Activated CD4-positive, alpha-beta T cell treated with anti-CD3 and anti-CD28 coated beads, Interleukin-10, Interleukin-2, amounts not matched to agents 100 ng/mL and 50 ng/mL, durations not matched to agents 16 hours and 8 hours (primary cell): ENCODE measurements at regions not wholly inside any gene's neighbourhood (a gene's known extent, or its start where the extent isn't known, plus 50 kb on each side); places are given as distances from the start of the nearest gene placed in this dataset.
"Not testable (repeated sequence)": the region's sequence is repeated elsewhere in the genome, so short reads cannot be mapped to it uniquely, and the experiment has no call there.

Experiments used
- DNase-seq: peaks from one replicate; pipeline ENCODE4 v3.0.0-alpha.2; 2020

DNA sequence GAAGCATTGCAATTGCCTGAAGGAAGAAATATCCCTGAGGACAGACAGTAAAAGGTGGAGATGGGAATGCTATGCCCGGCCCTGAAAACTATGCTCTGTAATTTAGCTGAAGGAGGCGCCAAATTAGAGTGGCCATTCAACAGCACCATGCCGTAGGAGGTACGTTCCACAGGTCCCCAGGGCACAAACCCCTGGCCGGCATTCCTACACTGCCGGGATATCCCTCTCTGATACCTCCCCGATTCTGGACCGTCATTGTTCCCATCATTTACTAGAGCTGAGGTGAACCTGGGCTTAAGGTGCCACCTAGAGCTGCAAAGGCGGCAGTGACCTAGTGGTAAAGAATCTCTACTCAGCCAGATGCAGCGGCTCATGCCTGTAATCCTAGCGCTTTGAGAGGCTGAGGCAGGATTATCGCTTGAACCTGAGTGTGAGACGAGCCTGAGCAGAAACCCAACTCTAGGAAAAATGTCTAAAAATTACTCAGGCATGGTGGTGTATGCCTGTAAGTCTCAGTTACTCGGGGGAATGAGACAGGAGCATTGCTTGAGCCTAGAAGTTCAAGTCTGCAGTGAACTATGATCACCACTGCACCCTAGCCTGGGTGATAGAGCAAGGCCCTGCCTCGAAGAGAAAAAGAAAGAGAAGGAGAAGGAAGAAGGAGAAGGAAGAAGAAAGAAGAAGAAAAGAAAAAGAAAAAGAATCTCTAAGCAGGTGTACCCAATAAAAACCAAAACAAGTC lies 53.0 kb upstream of the TNKS2 start:
- no peak for DNase-seq

DNA sequence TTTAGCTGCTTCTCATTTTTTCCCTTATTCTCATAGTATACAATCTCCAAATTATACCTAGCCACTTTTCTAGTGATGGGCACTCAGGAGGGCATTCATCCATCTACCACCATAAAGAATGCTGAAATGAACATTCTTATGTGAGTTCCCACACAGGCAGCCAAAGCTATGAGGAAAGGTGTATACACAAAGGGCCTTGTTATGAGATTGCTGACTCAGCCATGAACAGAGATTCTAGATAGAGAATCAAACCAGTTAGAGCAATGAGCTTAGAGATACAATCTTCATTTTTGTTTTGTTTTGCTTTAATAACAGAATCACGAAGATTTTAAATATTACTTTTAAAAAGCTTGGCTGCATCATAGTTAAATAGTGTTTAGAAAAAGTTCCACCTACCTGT lies 54.8 kb upstream of the TNKS2 start:
- DNase-seq: no peak

GRCh38 chr10:91742229-91742628 lies 56.0 kb upstream of the TNKS2 start:
- DNase-seq: no peak

DNA sequence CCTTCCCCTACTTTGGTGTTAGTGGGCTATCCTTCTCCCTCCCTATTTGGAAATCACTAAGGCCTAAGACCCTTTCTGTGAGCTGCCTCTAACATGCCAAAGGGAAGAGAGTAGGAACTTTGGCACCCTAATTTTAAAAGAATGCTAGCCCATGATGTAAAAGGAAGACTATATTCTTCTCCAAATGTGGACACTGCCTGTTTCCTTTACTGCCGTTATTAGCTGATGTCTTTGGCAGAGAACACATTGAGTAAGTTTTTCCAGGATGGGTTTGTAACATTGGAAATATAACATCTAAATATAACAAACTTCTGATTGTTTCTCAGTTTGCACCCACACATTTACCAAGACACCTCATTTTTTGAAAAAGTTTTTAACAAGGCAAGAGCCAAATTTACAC lies 56.9 kb upstream of the TNKS2 start:
- no peak for DNase-seq

GRCh38 chr10:91740353-91740924 lies 57.8 kb upstream of the TNKS2 start:
- no peak for DNase-seq

DNA sequence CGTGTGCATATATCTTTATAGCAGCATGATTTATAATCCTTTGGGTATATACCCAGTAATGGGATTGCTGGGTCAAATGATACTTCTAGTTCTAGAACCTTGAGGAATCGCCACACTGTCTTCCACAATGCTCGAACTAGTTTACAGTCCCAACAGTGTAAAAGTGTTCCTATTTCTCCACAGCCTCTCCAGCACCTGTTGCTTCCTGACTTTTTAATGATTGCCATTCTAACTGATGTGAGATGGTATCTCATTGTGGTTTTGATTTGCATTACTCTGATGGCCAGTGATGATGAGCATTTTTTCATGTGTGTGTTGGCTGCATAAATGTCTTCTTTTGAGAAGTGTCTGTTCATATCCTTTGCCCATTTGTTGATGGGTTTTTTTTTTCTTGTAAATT lies 66.0 kb upstream of the TNKS2 start:
- not testable (repeated sequence) for DNase-seq

- DNase-seq: not testable (repeated sequence)
Measured at GRCh38 chr10:91729339-91729738, 68.9 kb upstream of the TNKS2 start.

DNA sequence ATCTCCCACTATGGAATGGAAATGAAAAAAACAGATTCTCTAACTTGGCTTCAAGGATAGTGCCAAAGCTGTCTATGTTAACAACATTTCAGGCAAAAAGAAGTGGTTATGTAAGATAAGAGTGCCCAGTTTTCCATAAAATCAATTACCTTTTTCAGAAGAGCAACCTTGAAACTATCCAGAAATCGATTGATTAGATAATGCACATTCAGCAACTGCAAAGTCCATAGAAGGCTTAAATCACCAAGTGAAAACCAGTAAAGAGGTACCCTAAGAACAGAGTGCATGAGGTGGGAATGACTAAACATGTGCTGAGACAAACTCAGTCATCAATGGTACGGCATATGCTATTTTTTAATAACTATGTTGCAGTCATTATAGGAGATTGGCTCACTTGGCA lies 71.9 kb upstream of the TNKS2 start:
- DNase-seq: no peak

GRCh38 chr10:91724933-91725332 lies 73.3 kb upstream of the TNKS2 start:
- DNase-seq: no peak

DNA sequence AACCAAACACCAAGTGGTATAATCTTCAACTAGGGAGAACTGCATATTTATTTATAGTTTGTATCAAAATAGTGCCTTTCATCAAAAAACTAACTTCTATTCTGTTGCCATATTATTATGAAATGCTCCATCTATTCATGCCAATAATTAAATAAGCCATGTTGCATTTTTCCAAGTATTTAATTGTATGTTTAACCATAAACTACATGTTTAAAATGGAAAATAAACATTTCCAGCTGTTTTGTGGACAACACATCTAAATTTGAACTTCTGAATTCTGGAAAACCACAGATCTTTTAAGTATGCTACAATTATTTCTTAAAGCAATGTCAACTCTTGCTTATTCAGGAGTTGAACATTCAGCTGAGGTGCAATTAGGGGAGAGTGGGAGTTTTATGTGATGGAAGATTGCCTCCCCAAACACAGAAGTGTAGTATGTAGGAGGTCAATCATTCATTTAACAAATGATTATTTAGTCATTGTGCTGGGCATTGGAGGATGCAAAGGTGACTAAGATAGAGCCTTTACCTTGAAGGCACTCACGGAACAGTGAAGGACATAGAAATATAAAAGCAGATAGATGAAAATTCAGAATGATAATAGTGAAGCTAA lies 80.7 kb upstream of the PPP1R3C start:
- DNase-seq: no peak

DNA sequence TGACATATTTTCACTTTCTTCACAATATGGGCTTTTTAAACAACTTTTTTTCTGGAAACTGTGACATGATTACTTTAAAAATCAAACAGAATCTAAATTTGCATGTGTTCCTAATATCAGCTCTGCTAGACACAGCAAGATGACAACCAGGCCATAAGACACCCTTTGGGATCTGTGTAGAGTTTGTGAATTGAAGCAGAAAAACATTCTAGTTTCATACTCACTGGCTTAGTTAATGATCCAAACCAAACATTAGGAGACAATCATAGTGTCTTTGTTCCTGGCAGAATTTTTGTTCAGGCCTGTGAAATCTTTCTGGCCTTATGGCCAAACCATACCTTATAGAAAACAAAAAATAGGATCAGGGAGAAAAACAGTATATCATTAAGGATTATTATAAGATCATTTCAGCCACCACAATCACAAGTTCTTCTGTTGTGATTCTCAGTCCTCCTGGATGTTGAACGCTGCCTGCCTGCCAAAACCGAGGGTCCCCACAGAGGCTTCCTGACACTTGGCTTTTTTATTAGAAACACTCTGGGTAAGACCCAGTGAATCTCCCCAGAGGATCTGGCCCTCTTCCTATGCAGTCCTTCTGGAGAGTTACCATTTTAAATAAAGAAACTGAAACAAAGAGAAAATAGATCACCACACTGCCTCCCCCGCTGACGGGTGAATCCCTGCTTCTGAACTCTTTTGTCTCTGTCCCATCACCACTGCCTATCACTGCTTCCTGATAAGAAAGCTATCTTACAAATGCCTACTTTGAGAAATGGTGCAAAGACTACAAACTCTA lies 79.2 kb upstream of the PPP1R3C start:
- DNase-seq: no peak

GRCh38 chr10:91709394-91709798 lies 76.5 kb upstream of the PPP1R3C start:
- no peak for DNase-seq

DNA sequence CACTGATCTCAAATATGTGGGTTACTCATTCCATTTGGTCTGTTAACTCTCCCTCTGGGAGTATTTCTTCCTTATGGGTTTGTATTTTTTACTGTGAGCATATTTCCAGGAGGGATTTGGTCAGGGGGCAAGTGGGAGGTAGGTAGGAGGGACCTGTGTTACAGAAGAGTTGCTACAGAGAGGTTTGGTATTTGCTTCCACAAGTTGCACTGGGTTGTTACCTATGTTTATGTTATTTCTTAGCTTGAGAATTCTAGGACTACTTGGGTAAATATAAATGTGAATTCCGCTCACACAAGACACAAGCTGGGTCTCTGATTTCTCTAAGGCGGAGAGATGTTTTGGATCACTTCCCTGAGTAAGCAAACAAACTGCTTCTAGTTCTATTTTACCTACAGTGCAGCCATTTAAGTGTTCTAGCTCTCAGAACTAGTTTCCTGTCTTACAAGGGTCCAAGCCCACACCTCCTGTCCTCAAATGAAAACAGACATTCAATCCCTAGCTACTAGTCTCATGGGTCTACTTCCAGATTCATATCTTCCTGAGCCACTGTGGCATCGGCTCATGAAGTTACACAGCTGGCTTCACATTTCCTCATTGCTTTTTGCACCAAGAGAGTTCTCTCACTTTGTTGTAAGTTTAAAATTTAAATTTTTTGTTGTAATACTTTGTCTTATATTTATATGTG lies 75.4 kb upstream of the PPP1R3C start:
- DNase-seq: no peak

GRCh38 chr10:91707236-91707635 lies 74.4 kb upstream of the PPP1R3C start:
- DNase-seq: no peak

GRCh38 chr10:91705948-91706670 lies 73.2 kb upstream of the PPP1R3C start:
- DNase-seq: no peak

DNA sequence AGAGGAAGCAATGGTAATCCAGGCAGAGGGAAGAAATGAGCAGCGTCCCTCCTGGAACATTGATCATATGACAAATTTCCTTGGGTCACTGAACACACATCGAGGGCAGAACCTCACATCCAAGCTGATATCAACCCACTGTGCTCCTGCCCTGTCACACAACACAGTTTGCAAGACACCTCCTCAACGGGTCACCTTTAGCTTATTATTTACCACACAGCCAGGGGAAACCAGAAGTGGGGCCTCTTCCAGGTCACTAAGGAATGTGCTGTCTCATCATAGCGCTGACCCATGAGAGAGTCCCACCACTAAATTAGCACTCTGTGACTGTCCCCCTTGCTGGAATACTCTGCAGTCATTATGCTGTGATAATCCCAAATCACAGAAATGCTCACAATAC lies 69.7 kb upstream of the PPP1R3C start:
- DNase-seq: no peak

DNA sequence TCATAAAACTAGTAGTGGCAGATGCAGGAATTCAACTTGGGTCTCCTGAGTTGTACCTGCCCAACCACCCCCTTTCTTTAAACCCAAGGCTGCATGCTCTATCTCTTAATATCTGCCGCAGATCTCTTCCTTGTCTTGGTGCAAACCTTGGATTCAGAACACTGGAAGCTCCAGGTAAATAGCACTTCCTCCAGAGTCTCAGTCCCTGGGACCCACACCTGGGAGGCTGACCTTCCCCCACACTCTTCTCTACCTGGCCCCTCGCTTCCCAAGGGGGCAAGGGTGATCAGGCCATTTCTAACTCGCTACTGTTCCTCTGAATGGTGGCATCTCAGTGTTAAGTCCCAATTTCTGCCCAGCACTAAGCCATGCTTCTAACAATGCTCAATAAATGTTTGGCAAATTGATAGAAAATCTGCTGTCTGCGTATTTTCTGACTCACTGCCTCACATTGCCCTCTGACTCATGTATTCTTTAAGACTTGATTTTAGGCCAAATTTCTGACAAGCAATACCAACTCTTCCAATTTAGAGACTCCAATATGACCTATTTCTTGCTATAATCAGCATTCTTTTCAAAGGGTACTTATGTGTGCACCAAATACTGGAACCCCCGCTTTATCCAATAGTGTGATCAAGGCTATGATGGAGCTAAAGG lies 68.0 kb upstream of the PPP1R3C start:
- no peak for DNase-seq

DNA sequence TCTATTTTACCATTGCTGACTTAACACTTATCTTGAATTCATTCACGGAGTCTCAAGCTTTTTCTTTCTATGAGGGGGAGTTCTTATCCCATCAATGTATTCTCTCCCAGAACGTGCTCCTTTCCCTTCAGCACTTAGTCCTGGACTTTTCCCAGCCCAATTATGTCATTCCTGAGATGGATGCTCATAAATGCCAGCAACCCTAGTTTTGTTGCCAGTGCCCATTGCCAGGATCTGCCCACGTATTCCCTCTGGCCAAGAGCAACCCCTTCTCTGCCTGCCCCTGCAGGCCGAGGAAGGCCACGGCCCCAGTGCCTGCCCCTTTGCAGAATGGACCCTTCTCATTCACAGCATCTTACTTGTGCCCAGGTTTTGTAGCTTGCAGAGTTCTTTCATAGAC lies 67.4 kb upstream of the PPP1R3C start:
- DNase-seq: no peak

GRCh38 chr10:91698258-91698657 lies 65.4 kb upstream of the PPP1R3C start:
- DNase-seq: no peak

GRCh38 chr10:91694170-91694794 lies 61.4 kb upstream of the PPP1R3C start:
- DNase-seq: peak; percentile 35

DNA sequence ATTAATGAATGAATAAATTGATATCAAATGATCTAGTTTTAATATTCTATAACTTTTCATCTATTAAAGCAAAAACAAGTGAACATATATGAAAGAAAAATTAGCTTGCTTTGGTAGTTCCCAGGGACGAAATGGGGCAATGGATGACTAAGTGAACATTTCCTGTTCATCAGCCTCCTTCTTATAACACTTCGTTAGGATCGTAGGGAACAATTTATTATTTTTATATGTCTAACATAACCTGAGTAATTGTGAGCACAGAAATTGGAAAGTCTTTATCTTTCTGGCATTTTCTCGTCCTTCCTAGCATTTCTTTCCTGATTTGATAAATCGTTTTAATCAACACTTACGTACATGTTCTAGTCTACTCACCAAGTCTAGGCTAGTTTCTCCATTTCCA lies 59.1 kb upstream of the PPP1R3C start:
- DNase-seq: no peak
